GM12892 (cell line): ENCODE measurements at regions not wholly inside any gene's neighbourhood (a gene's known extent, or its start where the extent isn't known, plus 50 kb on each side); places are given as distances from the start of the nearest gene placed in this dataset.

Experiments
- POLR2A ChIP-seq: IDR thresholded peaks from 2 replicates; pipeline ENCODE4 v1.6.1; 2011; ENCODE audit warnings: low read depth, low read length, control low read depth
- TAF1 ChIP-seq: IDR thresholded peaks from 2 replicates; pipeline ENCODE4 v1.6.1; 2011; ENCODE audit warnings: low read depth, mild to moderate bottlenecking, control low read depth, low read length, borderline replicate concordance

DNA sequence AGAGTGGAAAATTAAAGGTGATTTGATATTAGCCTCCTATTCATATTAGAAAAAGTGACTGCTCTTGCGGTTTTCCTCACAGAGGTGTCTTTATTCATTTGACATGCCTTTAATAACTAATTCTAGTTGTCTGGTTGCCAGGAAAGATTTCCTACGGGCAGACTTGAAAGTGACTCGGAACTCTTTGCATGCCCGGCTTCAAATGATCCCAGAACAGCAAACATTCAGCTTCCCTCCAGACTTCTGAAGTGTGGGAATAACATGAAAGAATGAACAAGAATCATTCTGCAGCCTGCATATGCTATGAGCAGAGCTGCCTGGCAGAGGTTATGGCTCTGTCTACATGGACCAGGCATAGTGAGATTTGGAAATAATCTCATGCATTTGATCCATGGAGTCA lies 89.6 kb upstream of the PKDCC start:
- TF ChIP-seq POLR2A (no peak), TAF1 (no peak)
